Activated naive CD4-positive, alpha-beta T cell treated with Interleukin-2 at 50 U/mL for 16 hours (primary cell): ENCODE measurements at regions not wholly inside any gene's neighbourhood (a gene's known extent, or its start where the extent isn't known, plus 50 kb on each side); places are given as distances from the start of the nearest gene placed in this dataset.

Experiments
- DNase-seq: peaks from one replicate; pipeline ENCODE4 v3.0.0-alpha.2; 2020

DNA sequence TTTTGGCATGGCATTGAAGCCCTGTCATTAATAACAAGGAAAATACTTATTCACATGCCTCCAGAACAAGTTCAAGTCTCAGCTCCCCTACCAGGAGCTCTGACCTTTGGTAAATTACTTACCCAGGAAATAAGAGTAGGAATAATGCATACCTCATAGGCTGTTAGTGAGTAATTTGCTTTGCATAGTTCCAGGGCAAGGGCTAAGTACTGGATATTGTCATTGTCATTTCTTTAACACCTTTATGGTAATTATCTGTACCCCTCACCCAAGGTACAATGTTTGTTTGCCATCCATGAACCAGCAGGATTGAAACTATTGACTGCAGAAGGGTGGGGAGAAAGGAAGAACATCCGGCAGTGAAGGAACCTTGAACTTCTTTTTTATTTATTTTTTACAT lies 148.5 kb downstream of the SOX2 start:
- DNase-seq: no peak

GRCh38 chr3:181862502-181862901 lies 150.8 kb downstream of the SOX2 start:
- no peak for DNase-seq

DNA sequence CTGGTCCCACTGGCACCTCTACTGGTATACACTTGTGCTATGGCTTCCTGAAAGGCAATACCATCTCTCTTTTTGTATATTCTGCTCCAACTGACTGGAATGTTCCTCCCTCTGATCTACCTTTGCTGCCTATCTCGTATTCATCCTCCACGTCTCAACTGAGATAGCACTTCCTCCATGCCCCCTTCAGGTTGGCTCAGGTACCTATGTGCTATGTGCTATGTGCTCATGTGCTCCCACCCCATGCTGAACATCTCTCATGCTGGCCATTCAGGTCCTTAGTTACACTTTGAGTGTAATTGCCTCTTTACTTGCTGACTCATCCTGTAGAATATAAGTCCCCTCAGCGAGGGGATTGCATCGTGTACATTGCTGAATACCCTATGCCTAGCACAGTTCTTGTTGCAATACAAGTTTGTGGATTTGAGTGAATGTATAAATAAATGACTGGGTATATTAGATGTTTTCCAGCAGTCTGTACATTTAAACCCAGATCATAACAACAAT lies 156.9 kb downstream of the SOX2 start:
- DNase-seq: no peak

DNA sequence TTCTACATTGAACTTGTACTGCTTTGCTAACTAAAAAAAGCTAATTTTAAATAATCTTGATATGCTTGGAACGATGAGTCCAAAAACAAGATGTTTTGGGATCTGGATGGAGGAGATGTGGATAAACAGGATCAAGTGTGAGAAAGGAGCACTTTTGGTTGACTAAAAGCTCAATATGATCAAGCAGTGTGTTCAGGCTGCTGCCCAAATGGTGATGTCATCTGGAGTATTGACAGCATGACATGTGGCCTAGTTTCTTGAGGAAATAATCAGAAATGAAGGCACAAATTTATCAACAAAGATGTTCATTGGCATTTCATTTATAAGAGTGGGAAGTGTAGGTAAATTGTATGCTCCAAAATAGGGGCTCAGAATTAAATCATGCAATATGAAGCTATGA lies 161.2 kb downstream of the SOX2 start:
- DNase-seq: no peak

GRCh38 chr3:181879926-181880325 lies 168.2 kb downstream of the SOX2 start:
- no peak for DNase-seq

DNA sequence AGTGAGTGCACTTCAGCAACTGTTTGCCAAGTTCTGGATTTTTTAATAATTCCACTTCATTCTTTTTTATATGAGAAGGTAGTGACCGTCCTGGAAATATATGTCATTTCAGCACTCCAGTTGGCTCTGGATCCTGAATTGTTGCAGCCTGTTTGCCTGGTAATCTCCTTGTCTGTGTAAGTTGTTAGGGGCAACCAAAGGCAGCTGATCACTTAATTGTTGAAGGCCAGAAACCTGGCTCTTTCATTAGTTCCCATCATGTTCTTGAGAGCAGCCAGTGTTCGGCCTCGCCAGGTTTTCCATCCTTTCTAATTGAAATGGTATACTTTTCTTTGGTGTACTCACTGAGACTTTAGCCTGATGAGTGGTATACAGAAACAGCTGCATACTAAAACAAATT lies 168.6 kb downstream of the SOX2 start:
- no peak for DNase-seq

- DNase-seq: no peak
These were observed 170.0 kb downstream of the SOX2 start for GRCh38 chr3:181881749-181882148.

- DNase-seq: no peak
These were observed 174.3 kb downstream of the SOX2 start for GRCh38 chr3:181885868-181886630.

DNA sequence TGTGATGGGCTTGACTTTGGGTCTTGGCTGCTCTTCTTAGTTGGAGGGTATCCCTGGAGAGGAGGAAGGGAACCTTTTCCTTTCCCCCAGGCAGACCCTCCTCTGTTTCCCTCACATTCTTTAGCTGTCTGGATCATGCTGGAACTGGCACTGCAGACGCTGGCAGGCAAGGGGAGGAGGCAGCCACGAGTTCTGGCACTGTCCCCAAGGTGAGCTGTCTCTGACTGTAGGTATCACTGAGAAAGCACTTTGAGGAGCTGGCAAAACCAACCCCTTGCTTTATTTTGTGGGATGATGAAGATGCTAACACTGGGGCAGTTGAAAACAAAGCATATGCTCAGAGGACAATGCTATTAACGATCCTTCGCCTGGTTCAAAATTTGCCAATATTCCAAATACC lies 175.0 kb downstream of the SOX2 start:
- no peak for DNase-seq

DNA sequence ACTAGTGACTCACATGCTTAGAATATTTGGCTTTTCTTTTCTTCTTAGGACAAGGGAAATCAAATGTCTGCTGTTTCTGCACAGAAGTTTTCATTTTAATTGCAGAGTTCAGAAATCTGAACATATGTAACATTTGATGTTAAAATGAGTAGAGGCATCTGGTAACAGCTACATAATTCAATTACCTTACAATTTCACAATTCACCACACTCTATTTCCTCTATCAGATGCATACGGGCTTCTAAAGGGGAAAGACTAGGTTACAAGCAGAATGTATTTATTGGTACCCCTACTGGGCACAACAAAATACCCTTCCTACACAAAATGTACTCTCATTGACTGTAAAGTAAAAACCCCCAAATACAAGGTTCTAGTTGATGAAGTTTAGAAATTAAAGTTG lies 176.0 kb downstream of the SOX2 start:
- no peak for DNase-seq

- no peak for DNase-seq
These were observed 176.5 kb downstream of the SOX2 start for GRCh38 chr3:181888234-181888633.

DNA sequence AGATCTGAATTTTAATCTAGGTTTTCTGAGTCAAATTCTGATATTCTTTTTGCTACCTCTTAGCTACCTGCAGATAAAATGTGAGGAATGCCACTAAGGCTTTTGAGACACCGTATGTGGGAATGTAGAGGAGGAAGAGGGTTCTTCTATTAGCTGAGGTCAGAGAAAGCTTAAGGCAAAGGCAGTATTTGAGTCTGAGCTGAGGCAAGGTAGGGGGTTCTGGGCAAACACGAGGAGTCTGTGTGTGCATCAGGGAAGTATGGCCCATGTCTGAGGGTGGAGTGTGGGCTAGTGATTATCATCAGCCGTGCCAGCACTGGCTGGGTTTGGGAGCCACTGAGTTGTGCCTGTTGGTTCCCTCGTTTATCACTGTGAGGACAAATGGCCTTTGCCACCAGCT lies 181.1 kb downstream of the SOX2 start:
- DNase-seq: no peak

- DNase-seq: no peak
These were observed 184.9 kb downstream of the SOX2 start for GRCh38 chr3:181896605-181897004.

DNA sequence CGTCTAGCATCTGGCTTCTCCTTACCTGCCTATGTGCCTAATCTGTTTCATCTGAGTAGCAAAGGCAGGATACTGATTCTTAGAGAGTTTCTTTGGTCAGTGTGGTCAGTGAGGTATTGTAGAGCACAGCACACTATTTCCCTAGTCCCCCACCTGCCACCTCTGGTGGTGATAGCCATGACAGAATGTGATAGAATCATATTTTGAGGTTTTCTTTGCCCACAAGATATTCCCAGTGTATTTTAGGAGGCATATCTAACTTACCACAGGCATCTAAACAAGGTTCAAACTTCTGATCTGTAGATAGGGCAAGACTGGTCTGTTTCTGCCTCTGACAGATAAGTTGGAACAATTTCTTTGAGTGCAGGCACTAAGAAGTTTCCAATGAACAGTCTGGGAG lies 188.0 kb downstream of the SOX2 start:
- DNase-seq: no peak

DNA sequence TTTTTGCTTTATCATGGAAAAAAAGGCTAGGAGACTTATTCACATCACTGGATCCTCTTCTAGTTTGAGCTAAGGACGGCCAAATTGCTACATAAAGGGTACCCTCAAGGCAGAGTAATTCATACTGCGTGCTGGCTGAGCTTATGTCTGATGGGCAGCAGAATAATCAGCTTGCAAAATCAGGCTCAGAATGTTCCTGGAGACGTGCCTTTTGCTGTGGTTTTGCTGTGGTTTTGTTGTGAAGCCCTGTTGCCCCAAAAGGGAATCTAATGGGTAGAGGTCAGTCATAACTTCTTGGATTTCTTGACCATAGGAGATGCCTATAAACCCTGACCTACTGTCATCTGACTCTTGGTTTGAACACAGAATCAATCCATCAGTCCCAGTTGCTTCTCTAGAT lies 189.9 kb downstream of the SOX2 start:
- no peak for DNase-seq

GRCh38 chr3:181906338-181906737 lies 194.6 kb downstream of the SOX2 start:
- DNase-seq: no peak

DNA sequence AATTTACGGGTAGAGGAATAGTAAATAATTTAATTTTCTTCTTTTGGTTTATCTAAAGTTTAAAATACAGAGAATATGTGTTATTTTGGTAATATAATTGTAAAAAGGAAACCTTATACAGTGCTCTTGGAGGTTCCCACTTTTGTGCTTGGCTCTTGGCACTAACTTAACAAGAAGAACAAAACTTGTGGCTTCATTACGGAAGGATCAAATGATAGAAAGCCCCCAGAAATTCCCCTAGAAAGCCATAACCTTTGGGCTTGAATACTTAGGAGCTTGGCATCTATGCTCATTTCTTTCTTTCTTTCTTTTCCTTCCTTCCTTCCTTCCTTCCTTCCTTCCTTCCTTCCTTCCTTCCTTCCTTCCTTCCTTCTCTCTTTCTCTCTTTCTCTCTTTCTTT lies 197.5 kb downstream of the SOX2 start:
- DNase-seq: no peak

GRCh38 chr3:181912384-181912783 lies 200.7 kb downstream of the SOX2 start:
- DNase-seq: no peak

DNA sequence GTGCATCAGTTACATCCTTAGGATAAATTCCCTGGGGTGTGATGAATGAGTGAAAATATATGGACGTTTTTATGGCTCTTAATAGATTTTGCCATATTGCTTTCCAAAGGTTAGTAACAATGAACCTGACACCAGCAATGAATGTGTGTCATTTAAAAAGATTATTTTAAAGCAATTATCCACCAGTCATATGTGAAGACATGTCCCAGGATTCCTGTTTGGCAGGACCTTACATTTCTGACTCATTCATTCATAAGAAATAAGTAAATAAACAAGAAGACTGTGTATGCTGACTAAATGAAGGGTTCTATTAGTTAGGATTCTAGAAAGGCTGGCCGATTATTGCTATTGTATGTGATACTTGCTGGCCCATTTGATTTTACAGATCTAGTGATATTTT lies 201.5 kb downstream of the SOX2 start:
- no peak for DNase-seq

GRCh38 chr3:181915551-181915950 lies 203.8 kb downstream of the SOX2 start:
- DNase-seq: no peak

DNA sequence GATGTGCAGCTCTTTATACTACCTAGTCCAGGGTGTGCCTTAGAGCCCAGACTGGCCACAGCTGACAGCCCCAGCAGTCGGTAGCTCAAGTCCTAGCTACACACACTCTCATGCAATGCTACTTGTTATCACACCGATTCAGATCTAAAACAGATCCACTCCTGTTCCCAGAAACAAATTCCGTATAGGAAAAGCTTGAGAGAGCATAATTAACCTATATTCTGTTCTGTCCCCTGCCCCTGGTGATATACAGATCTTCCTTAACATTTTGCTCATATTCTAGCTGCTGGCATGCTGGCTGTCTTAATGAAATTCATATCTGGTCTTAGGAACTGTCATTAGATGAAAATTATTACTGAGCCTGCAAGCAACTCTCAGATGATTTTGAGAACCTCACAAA lies 204.3 kb downstream of the SOX2 start:
- no peak for DNase-seq

DNA sequence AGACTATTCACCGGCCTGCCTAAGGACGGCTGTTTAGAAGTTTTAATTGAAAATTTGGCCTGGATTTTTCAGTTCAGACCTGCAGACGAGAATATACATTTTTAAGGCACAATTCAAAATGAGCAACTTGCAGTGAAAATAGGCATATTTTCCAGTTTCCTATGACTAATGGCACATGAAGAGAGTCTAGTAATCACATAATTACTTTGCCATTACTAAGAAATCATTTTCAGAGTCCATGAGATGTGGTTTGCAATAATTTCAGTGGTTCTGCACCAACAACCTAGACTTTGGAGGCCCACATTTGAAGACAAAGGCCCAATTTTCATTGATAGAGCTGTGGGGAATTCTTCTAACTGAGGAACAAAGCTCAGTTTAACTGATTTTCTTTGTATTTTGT lies 205.3 kb downstream of the SOX2 start:
- no peak for DNase-seq

DNA sequence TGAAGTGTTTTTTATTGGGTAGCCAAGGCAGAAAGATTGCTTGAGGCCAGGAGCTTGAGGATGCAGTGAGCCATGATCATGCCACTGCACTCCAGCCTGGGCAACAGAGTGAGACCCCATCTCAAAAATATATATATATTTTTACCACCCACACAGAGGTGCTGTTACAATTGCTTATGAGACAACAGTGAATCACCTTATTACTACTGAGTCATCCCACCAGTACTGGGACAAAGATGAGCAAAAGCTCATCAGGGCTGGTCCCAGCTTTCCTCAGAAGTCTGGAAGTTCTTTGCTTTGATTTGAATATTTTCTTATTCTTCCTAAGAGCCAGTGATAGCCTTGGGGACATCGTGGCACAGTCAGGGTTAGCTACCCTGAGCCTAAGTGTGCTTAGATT lies 207.7 kb downstream of the SOX2 start:
- no peak for DNase-seq

DNA sequence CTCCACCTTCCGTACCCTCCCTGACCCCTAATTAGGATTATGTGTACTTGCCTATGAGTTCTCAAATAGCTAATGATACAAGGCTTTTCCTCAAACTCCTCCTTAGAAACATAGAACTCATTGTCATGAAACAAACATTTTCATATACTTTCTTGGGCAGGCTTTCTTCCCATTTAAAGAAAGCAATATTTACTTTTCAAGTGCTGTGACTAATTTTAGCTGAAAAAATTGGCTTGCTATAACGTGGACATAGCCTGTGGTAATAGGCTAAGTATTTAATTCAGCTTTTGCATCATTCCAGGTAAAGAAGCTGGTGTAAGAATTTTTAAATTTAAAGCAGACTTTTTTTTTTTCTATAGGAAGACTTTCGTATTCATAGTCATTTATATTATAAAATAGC lies 208.7 kb downstream of the SOX2 start:
- no peak for DNase-seq

- no peak for DNase-seq
These were observed 209.5 kb downstream of the SOX2 start for GRCh38 chr3:181921220-181921619.
